Activated naive CD8-positive, alpha-beta T cell treated with anti-CD3 and anti-CD28 coated beads, Interleukin-2, amount 10 ng/mL, durations not matched to agents 7 days and 5 days (primary cell): ENCODE measurements at regions not wholly inside any gene's neighbourhood (a gene's known extent, or its start where the extent isn't known, plus 50 kb on each side); places are given as distances from the start of the nearest gene placed in this dataset.

Source experiments
- ATAC-seq: fragments of 150-1000 bp; cut with Tn5 transposase; one replicate; pipeline ENCODE4 v1.10.0; 2021; ENCODE audit warnings: low read depth, moderate library complexity
- POLR2A ChIA-PET: fragments of 350-600 bp; sonication (Branson Sonifier 250); formaldehyde crosslinking; loops from one replicate; lab custom pipeline; 2021; ENCODE audit warnings: antibody characterized with exemption; lab: Charles Lee
- DNase-seq: peaks from one replicate; pipeline ENCODE4 v3.0.0; 2021
- H3K27ac Mint-ChIP-seq: one replicate; pipeline ENCODE4 v1.8.0; 2022; ENCODE audit warnings: mild to moderate bottlenecking, mixed read lengths
- H3K27me3 Mint-ChIP-seq: one replicate; pipeline ENCODE4 v1.8.0; 2022; ENCODE audit warnings: mild to moderate bottlenecking, moderate library complexity, mixed read lengths
- H3K36me3 Mint-ChIP-seq: one replicate; pipeline ENCODE4 v1.8.0; 2021; ENCODE audit warnings: mild to moderate bottlenecking, mixed read lengths
- H3K4me1 Mint-ChIP-seq: one replicate; pipeline ENCODE4 v1.8.0; 2021; ENCODE audit warnings: mixed read lengths
- H3K4me3 Mint-ChIP-seq: one replicate; pipeline ENCODE4 v1.8.0; 2022; ENCODE audit warnings: mild to moderate bottlenecking, moderate library complexity, mixed read lengths
- H3K9me3 Mint-ChIP-seq: one replicate; pipeline ENCODE4 v1.8.0; 2021; ENCODE audit warnings: mixed read lengths

DNA sequence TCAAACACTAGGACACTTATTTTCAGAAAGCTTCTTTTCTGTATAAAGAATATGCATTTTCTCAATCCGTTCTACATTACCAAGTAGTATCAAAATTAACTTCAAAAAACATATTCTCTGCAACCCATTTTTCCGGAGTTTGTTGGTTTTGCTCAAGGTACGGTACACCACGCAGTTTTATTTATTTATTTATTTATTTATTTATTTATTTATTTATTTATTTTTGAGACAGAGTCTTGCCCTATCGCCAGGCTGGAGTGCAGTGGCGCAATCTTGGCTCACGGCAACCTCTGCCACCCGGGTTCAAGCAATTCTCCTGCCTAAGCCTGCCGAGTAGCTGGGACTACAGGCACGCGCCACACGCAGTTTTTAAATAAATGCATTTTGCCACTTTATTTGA, 900.3 kb downstream of the CBLN2 start:
- Mint-ChIP-seq H3K4me3 (no peak overlapping the region), H3K4me1 (no peaks in the 10 kb centered on the region), H3K9me3 (no peaks in the 10 kb centered on the region), H3K27ac (no peak overlapping the region), H3K36me3 (no peaks in the 10 kb centered on the region), H3K27me3 (no peaks in the 10 kb centered on the region)
- POLR2A ChIA-PET, result no interaction called here
- no peak for DNase-seq
- ATAC-seq, result no peak

DNA sequence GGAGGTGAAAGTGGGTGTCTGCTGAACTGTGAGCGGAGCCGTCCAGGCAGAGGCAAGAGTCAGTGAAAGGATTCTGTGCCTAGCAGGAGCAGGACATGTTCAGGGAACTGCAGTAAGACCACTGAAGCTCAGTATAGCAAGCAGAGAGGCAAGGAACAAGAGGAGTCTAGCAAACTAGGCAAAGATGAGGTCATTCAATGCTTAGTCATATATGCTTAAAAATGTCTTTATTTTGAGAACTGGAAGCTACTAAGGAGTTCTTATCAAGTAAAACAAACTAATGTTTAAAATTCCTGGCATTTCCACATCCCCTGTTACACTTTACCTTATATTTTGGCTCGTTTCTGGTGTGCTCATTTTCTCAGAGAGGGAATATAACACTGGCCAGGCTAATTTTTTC, 913.4 kb downstream of the CBLN2 start:
- no peaks in the 10 kb centered on the region for H3K9me3 Mint-ChIP-seq
- ATAC-seq, result no peak
- H3K4me1 Mint-ChIP-seq, result no peaks in the 10 kb centered on the region
- no peak overlapping the region for H3K4me3 Mint-ChIP-seq
- no peak for DNase-seq
- no peak overlapping the region for H3K27ac Mint-ChIP-seq
- no peaks in the 10 kb centered on the region for H3K36me3 Mint-ChIP-seq
- no peaks in the 10 kb centered on the region for H3K27me3 Mint-ChIP-seq
- POLR2A ChIA-PET, result no interaction called here

DNA sequence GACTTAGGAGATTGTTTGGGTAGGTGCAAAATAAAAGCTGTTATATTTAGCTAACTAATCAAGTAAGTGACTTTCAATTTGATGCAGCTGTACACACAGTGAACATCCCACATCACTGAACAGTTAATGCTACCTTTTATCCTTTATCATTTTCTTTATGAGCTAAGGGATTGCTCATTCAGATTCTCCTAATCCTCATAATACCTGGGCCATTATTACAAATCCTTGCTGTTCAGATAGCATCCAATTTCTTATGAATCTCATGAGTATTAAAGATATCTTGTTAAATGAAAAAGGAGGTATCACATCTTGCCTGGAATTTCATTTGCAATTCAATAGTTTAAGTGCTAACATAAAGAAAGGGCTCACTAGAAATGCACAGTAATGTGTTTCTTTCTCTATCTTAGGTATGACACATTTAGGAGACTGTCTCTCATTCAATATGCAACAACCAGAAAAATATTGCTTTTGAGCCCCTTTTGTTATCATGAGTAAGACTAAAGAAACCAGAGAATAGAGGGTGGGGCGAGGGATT, 918.5 kb downstream of the CBLN2 start:
- H3K36me3 Mint-ChIP-seq, result no peaks in the 10 kb centered on the region
- ATAC-seq, result no peak

DNA sequence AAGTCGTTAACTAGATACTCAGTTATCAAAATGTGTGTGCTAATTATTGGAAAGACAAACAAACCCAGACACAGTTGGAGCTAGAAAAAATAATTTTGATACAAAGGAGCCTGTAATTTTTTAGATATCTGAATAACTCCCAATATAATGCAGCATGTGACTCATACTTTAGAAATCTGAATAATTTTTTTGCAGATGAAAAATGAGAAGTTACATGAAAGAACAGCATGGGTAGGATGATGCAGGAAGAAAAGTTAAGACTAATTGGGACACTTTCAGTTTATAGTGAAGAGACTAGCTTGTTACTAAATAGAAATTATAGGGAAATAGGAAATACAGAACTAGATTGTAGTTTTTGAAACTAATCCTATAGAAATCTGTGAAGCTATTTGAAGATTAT, 945.8 kb downstream of the CBLN2 start:
- DNase-seq (no peak), ATAC-seq (no peak)
- Mint-ChIP-seq H3K36me3 (no peaks in the 10 kb centered on the region), H3K27ac (no peak overlapping the region), H3K4me1 (no peaks in the 10 kb centered on the region), H3K9me3 (no peaks in the 10 kb centered on the region), H3K27me3 (no peaks in the 10 kb centered on the region), H3K4me3 (no peak overlapping the region)
- POLR2A ChIA-PET, result no interaction called here

More for the DNA sequence above, 918.5 kb downstream of the CBLN2 start:
- DNase-seq, result no peak
- no peaks in the 10 kb centered on the region for H3K27me3 Mint-ChIP-seq
- H3K27ac Mint-ChIP-seq, result no peak overlapping the region
- POLR2A ChIA-PET, result no interaction called here
- H3K9me3 Mint-ChIP-seq, result no peaks in the 10 kb centered on the region
- H3K4me1 Mint-ChIP-seq, result no peaks in the 10 kb centered on the region
- no peak overlapping the region for H3K4me3 Mint-ChIP-seq

DNA sequence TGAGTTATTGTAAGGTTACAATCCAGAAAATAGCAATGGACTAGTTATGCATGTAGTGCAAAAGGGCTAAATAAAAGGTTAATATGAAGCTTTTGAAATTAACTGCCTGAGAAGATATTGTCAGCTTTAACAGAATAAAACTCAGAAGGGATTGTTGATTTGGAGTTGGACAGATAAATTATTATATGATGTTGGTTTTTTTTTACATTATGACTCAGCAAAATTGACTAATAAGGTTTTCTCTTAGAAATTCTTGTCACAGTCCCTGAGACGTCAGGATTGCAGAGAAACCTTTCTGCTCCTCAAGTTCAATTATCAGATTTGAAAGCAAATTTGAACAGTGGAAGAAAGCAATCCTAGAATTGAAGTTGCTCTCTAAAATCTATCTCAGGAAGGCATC, 946.9 kb downstream of the CBLN2 start:
- Mint-ChIP-seq H3K4me3 (no peak overlapping the region), H3K4me1 (no peaks in the 10 kb centered on the region), H3K9me3 (no peaks in the 10 kb centered on the region), H3K36me3 (no peaks in the 10 kb centered on the region), H3K27me3 (no peaks in the 10 kb centered on the region), H3K27ac (no peak overlapping the region)
- DNase-seq (no peak), ATAC-seq (no peak)
- POLR2A ChIA-PET, result no interaction called here

DNA sequence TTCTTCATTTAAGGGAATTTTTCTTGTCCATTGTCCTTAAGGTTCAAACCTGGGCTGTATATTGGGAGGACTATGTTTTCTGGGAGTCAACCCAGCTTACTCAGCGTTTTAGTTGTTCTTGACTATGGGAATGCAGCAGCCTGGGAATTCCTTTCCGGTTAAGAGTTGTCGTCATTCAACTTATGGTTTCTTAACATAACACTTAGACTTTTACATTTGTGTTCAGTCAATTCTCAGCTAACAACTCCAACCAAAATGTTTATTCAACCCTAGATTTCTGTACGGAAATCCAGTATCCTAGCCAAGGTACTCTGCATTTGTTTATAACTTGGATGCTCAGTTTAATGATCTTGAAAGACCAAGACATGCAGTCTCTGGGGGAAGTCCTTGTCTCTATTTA, 960.9 kb downstream of the CBLN2 start:
- ATAC-seq (no peak), DNase-seq (no peak)
- POLR2A ChIA-PET, result no interaction called here
- no peak overlapping the region for H3K27ac Mint-ChIP-seq
- H3K36me3 Mint-ChIP-seq, result no peaks in the 10 kb centered on the region
- H3K4me3 Mint-ChIP-seq, result no peak overlapping the region
- H3K4me1 Mint-ChIP-seq, result no peaks in the 10 kb centered on the region
- H3K27me3 Mint-ChIP-seq, result no peaks in the 10 kb centered on the region
- no peaks in the 10 kb centered on the region for H3K9me3 Mint-ChIP-seq

DNA sequence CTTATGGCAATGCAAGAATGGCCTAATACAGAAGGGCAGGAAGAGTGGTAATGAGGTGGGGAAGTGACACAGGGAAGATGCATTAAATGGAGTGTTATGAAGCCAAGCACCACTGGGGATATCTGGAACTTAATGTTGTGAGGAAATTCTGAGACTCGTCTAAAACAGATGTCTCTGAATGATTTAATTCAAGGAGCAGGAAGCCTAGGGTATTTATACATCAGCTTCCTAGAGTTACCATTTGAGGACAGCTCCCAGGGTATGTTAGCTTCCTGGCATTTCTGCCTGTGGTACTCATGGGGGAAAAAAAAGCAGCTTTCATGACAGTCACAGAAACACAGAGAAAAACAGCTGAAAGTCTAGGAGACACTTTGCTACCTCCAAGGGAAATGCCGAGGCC, 989.5 kb downstream of the CBLN2 start:
- POLR2A ChIA-PET, result no interaction called here
- no peak for ATAC-seq
- Mint-ChIP-seq H3K9me3 (peaks cover 3% of the 10 kb centered on the region), H3K4me3 (no peak overlapping the region), H3K27ac (no peak overlapping the region), H3K4me1 (no peaks in the 10 kb centered on the region), H3K36me3 (no peaks in the 10 kb centered on the region), H3K27me3 (no peaks in the 10 kb centered on the region)
- no peak for DNase-seq

DNA sequence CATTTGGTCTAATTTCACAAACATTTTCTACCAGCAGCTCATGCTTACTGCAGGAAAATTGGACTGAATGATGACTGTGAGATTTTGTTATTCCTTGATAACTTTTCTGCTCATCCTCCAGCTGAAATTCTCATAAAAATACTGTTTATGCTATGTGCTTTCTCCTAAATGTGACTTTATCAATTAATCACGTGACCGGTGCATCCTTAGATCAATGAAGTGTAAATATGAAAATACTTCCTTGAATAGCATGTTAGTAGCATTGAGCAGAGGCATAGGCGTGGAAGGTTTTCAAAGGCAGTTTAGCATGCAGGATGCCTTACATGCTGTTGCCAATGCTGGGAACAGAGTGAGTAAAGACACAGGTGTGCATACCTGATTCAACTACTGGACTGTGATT, 1002.5 kb downstream of the CBLN2 start:
- DNase-seq (no peak), ATAC-seq (no peak)
- Mint-ChIP-seq H3K9me3 (peaks cover 2% of the 10 kb centered on the region), H3K27me3 (no peaks in the 10 kb centered on the region), H3K27ac (no peak overlapping the region), H3K4me3 (no peak overlapping the region), H3K4me1 (no peaks in the 10 kb centered on the region), H3K36me3 (no peaks in the 10 kb centered on the region)
- POLR2A ChIA-PET, result no interaction called here

DNA sequence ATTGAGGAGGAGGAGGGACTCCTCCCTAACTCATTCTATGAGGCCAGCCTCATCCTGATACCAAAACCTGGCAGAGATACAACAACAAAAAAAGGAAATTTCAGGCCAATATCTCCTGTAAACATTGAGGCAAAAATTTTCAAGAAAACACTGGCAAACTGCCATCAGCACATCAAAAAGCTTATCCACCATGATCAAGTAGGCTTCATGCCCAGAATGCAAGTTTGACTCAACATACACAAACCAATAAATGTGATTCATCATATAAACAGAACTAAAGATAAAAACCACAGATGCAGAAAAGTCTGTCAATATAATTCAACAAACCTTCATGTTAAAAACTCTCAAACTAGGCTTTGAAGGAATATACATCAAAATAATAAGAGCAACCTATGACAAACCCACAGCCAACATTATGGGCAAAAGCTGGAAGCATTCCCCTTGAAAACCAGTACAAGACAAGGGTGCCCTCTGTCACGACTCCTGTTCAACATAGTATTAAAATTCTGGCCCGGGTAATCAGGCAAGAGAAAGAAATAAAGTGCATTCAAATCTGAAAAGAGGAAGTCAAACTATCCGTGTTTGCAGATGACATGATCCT, 1014.3 kb downstream of the CBLN2 start:
- no peak for DNase-seq
- Mint-ChIP-seq H3K4me3 (no peak overlapping the region), H3K27me3 (no peaks in the 10 kb centered on the region), H3K4me1 (no peaks in the 10 kb centered on the region), H3K27ac (no peak overlapping the region), H3K9me3 (no peaks in the 10 kb centered on the region), H3K36me3 (no peaks in the 10 kb centered on the region)
- ATAC-seq, result no peak
- POLR2A ChIA-PET, result no interaction called here

DNA sequence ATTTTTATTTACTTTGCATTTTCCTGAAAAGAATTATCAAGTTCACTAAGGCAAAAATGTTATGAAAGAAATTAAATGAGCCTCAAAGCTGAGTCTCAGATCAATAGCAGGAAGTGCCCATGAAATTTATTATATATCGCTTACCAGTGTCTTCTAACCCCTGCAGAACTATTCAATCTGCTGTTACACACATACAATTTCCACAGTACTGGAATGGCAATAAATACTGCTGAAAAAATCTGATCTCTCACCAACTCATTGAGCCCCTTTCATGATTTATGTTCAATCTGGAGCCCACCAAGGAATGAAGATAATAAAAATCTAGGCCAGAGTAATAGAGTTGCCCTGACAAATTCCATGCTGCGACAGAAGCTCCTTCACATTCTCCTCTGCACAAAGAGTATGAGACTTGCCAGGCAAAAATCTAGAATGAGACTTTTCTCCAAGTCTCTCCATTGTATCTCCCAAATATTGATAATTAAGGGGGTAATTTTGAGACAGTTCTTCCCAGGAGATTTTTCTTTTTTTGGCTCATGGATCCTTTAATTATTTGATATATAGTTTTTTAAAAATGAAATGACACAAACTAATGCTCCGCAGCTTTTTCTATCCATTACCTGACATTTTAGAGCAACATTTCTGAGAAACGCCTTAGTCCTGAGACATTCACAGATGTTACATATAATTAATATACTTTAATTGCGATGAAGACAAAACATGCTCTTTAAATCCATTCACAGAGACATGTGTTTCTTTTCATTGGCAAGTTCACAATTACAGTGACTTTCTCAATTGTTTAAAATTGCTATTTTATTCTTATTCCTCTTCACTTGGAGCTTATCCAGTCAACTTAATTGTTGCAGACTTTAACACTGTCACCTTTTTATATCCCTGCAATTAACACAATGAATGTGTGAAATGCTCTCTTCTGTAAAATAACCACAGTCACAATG, 1020.4 kb downstream of the CBLN2 start:
- no peak overlapping the region for H3K27ac Mint-ChIP-seq
- H3K4me3 Mint-ChIP-seq, result no peak overlapping the region
- H3K36me3 Mint-ChIP-seq, result no peaks in the 10 kb centered on the region
- no peaks in the 10 kb centered on the region for H3K4me1 Mint-ChIP-seq
- no peaks in the 10 kb centered on the region for H3K27me3 Mint-ChIP-seq
- POLR2A ChIA-PET, result no interaction called here
- ATAC-seq (no peak), DNase-seq (no peak)
- H3K9me3 Mint-ChIP-seq, result no peaks in the 10 kb centered on the region

DNA sequence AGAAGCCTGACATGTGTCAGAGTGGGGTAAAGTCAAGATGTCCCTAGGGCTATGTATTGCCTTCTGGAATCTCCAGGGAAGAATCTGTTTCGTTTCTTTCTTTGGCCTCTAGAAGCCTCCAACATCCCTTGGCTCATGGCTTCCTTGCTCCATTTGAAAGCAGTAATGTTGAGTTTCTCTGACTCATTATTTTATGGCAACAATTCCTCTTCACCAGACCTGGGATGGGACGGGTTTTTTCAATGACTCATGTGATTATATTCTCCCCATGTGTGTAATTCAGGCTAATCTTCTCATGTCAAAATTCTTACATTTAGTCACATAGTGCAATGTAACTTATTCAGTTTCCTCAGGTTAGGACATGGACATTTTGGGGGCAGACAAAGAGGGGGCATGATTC, 1038.6 kb downstream of the CBLN2 start:
- Mint-ChIP-seq H3K27me3 (no peaks in the 10 kb centered on the region), H3K27ac (no peak overlapping the region), H3K4me1 (no peaks in the 10 kb centered on the region), H3K4me3 (no peak overlapping the region), H3K36me3 (no peaks in the 10 kb centered on the region), H3K9me3 (peaks cover 10% of the 10 kb centered on the region)
- POLR2A ChIA-PET, result no interaction called here
- ATAC-seq, result no peak
- DNase-seq, result no peak

DNA sequence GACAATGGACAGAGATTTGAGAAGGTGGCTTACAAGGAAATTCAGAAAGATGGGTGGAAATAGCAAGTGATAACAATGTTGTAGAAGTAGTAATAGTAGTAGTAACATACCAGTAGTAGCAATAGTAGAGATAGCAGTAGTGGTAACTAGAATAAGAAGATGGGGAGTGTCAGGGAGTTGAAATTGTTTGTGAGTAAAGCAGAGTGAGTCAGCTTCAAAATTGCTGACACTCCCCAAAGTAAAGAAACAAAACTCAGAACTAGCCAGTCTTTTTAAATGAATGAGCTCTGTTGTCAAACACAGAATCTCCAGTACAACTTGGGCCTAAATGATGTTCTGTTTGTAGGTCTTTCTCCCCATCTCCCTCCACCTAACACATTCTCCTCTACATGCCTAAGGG, 1040.9 kb downstream of the CBLN2 start:
- Mint-ChIP-seq H3K27ac (no peak overlapping the region), H3K4me3 (no peak overlapping the region), H3K27me3 (no peaks in the 10 kb centered on the region), H3K9me3 (peaks cover 10% of the 10 kb centered on the region), H3K4me1 (no peaks in the 10 kb centered on the region), H3K36me3 (no peaks in the 10 kb centered on the region)
- DNase-seq (no peak), ATAC-seq (no peak)
- POLR2A ChIA-PET, result no interaction called here

DNA sequence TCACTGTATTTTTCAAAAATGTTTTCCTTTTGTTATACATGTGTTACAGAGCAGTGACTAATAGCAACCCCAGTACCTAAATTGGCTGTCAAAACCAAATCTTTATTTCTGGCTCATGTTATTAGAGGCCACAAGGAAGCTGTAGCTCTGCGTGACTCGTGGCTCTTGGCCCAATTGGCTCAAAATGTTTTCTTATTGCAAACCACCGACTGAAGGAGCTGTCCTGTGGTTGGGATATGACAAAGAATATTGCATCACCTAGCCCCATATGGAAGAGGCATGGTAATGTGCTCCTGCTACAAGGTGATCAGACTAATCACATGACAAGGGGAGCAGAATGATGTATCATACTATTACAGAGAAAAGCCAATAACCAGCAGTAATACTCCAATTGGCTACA, 1058.5 kb downstream of the CBLN2 start:
- DNase-seq (no peak), ATAC-seq (no peak)
- no peak overlapping the region for H3K4me3 Mint-ChIP-seq
- no peaks in the 10 kb centered on the region for H3K36me3 Mint-ChIP-seq
- H3K9me3 Mint-ChIP-seq, result no peaks in the 10 kb centered on the region
- no peaks in the 10 kb centered on the region for H3K27me3 Mint-ChIP-seq
- H3K27ac Mint-ChIP-seq, result no peak overlapping the region
- no peaks in the 10 kb centered on the region for H3K4me1 Mint-ChIP-seq
- POLR2A ChIA-PET, result no interaction called here
